Ishikawa (cell line): ENCODE measurements at regions not wholly inside any gene's neighbourhood (a gene's known extent, or its start where the extent isn't known, plus 50 kb on each side); places are given as distances from the start of the nearest gene placed in this dataset.

Experiments
- CEBPB ChIP-seq: IDR thresholded peaks from 2 replicates; pipeline ENCODE4 v1.6.1; 2012
- CREB1 ChIP-seq: IDR thresholded peaks from 2 replicates; pipeline ENCODE4 v1.6.1; 2012; ENCODE audit warnings: low read depth
- EGR1 ChIP-seq: IDR thresholded peaks from 2 replicates; pipeline ENCODE4 v1.6.1; 2012
- EP300 ChIP-seq: IDR thresholded peaks from 2 replicates; pipeline ENCODE4 v1.6.1; 2012; ENCODE audit warnings: borderline replicate concordance
- FOXM1 ChIP-seq: IDR thresholded peaks from 2 replicates; pipeline ENCODE4 v1.6.1; 2012; ENCODE audit warnings: low read depth, borderline replicate concordance
- NFIC ChIP-seq: IDR thresholded peaks from 2 replicates; pipeline ENCODE4 v1.6.1; 2012
- RAD21 ChIP-seq: IDR thresholded peaks from 2 replicates; pipeline ENCODE4 v1.6.1; 2012; ENCODE audit warnings: low read depth
- TAF1 ChIP-seq: IDR thresholded peaks from 2 replicates; pipeline ENCODE4 v1.6.1; 2012; ENCODE audit warnings: low read depth, mild to moderate bottlenecking
- TCF12 ChIP-seq: IDR thresholded peaks from 2 replicates; pipeline ENCODE4 v1.6.1; 2012; ENCODE audit warnings: low read depth
- TEAD4 ChIP-seq: IDR thresholded peaks from 2 replicates; pipeline ENCODE4 v1.6.1; 2012
- YY1 ChIP-seq: IDR thresholded peaks from 2 replicates; pipeline ENCODE4 v1.6.1; 2012; ENCODE audit warnings: low read depth
- ZBTB7A ChIP-seq: IDR thresholded peaks from 2 replicates; pipeline ENCODE4 v1.6.1; 2012; ENCODE audit warnings: low read depth
- TF ChIP-seq, protein P1 (sequence below): IDR thresholded peaks from 2 replicates; pipeline ENCODE4 v1.6.1; 2012
- TF ChIP-seq, protein P2 (sequence below): IDR thresholded peaks from 2 replicates; pipeline ENCODE4 v1.6.1; 2012; ENCODE audit warnings: low read depth, mild to moderate bottlenecking
- TF ChIP-seq, protein P3 (sequence below): IDR thresholded peaks from 2 replicates; pipeline ENCODE4 v1.6.1; 2012

DNA sequence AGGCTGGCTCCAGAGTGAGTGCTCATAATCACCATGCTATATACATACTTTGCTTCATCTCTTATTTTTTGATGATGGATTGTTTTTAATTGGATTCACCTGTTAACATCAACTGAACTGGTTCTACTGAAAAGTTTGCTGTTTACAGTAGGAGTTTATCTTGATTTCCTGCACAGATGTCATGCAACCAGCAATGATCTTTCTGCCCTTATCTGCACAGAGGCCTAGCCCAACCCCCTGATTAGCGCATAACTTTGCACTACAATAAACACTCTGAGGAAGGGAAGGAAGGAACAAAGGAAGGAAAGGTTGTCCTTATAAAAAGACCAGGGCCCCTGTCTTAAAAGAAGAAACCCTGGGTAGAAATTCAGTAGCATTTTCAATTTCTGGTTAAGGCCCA lies 152.9 kb downstream of the RGS9 start:
- TF ChIP-seq EP300 (no peak), CREB1 (no peak), ZBTB7A (no peak), FOXM1 (no peak)
- TF ChIP-seq, protein P1, sequence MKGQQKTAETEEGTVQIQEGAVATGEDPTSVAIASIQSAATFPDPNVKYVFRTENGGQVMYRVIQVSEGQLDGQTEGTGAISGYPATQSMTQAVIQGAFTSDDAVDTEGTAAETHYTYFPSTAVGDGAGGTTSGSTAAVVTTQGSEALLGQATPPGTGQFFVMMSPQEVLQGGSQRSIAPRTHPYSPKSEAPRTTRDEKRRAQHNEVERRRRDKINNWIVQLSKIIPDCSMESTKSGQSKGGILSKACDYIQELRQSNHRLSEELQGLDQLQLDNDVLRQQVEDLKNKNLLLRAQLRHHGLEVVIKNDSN, result no peak

DNA sequence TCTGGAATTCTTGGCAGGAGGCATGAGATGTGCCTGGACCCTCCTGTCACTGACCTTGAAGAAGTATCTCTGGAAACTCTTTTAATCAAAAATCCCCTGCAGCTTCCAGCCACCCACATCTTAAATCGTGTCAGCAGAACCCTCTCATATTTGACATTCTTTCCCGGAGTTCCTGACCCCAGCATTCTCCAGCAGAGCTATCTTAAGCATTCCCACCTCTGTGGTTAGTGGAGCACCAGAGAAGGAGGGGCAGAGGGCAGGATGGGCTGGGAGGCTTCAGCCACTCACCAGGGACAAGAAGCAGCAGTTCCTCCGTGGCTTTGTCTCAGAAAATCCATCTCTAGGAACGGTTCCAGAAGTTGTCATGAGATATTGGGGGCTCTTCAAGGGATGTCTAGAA lies 149.9 kb downstream of the RGS9 start:
- TF ChIP-seq TCF12, result no peak
- TF ChIP-seq, protein P2, sequence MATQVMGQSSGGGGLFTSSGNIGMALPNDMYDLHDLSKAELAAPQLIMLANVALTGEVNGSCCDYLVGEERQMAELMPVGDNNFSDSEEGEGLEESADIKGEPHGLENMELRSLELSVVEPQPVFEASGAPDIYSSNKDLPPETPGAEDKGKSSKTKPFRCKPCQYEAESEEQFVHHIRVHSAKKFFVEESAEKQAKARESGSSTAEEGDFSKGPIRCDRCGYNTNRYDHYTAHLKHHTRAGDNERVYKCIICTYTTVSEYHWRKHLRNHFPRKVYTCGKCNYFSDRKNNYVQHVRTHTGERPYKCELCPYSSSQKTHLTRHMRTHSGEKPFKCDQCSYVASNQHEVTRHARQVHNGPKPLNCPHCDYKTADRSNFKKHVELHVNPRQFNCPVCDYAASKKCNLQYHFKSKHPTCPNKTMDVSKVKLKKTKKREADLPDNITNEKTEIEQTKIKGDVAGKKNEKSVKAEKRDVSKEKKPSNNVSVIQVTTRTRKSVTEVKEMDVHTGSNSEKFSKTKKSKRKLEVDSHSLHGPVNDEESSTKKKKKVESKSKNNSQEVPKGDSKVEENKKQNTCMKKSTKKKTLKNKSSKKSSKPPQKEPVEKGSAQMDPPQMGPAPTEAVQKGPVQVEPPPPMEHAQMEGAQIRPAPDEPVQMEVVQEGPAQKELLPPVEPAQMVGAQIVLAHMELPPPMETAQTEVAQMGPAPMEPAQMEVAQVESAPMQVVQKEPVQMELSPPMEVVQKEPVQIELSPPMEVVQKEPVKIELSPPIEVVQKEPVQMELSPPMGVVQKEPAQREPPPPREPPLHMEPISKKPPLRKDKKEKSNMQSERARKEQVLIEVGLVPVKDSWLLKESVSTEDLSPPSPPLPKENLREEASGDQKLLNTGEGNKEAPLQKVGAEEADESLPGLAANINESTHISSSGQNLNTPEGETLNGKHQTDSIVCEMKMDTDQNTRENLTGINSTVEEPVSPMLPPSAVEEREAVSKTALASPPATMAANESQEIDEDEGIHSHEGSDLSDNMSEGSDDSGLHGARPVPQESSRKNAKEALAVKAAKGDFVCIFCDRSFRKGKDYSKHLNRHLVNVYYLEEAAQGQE, result no peak
- no peak for TF ChIP-seq YY1
- no peak for TF ChIP-seq RAD21
- TF ChIP-seq NFIC, result no peak
- no peak for TF ChIP-seq TEAD4
- TF ChIP-seq, protein P1, result no peak
- TF ChIP-seq CREB1, result no peak
- no peak for TF ChIP-seq EGR1
- no peak for TF ChIP-seq FOXM1
- no peak for TF ChIP-seq EP300
- TF ChIP-seq TAF1, result no peak
- no peak for TF ChIP-seq ZBTB7A
- TF ChIP-seq, protein P3, sequence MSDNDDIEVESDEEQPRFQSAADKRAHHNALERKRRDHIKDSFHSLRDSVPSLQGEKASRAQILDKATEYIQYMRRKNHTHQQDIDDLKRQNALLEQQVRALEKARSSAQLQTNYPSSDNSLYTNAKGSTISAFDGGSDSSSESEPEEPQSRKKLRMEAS, result no peak
- no peak for TF ChIP-seq CEBPB

DNA sequence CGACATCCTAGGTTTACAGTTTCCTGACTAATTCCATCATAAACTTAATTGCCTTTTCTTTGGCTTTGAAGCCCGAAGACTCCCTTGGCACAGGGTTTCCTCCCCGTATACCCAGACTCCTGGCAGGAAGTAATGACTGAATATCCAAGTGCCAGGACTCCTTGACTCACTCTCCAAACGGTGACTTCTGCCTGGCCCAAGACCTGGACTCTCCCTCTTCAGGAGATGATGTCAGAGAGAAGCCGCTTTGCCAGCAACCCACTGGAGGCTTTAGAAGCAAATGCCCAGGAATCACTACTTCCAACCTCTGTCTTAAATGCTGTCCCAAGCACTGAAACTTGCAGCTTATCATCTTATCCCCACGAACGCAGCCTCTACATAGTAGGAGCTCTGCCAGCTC lies 146.5 kb downstream of the RGS9 start:
- TF ChIP-seq ZBTB7A (no peak), TAF1 (no peak), FOXM1 (no peak), CEBPB (no peak), EP300 (no peak), NFIC (no peak), CREB1 (no peak), TCF12 (no peak), YY1 (no peak), EGR1 (no peak), TEAD4 (no peak), RAD21 (no peak)
- TF ChIP-seq, protein P3, result no peak
- TF ChIP-seq, protein P1, result no peak
- TF ChIP-seq, protein P2, result no peak

DNA sequence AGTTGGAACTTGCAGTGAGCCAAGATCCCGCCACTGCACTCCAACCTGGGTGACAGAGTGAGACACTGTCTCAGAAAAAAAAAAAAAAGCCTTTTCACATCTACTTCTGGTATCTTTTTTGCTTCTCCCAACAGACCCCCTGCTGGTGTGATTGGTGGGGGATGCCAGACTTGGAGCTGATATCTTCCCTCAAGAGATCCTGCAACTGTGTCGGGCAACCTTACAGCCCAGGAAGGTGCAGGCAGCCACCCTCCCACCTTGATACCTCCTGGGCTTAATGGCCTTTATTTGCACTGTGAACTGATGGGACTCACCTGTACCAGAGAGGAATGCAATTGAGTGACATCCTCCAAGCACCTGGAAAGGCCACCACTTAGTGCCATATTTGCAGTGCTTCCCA lies 142.3 kb downstream of the RGS9 start:
- TF ChIP-seq, protein P3, result no peak
- no peak for TF ChIP-seq RAD21
- no peak for TF ChIP-seq CREB1
- no peak for TF ChIP-seq TCF12
- TF ChIP-seq ZBTB7A, result no peak
- TF ChIP-seq CEBPB, result no peak
- no peak for TF ChIP-seq TAF1
- TF ChIP-seq EGR1, result no peak
- TF ChIP-seq TEAD4, result no peak
- no peak for TF ChIP-seq EP300
- no peak for TF ChIP-seq YY1
- TF ChIP-seq FOXM1, result no peak
- no peak for TF ChIP-seq NFIC
- TF ChIP-seq, protein P1, result no peak

DNA sequence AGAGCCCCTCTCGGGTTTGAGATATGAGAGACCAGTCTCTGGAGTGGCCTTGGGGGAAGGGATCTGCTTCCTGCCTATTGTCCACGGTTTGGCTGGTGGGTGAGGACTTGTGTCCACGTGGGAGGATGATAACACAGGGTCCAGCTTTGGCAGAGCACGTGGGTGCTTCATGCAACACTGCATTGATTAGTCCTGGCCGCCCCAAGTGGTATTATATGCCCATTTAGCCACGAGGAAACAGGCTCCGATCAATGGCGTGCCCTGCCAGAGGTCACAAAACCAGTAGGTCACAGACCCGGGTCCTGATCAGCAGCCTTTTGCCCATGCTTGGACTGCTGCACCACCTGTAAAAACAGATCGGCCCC lies 141.6 kb downstream of the RGS9 start:
- TF ChIP-seq, protein P3, result no peak
- TF ChIP-seq TCF12 (no peak), EP300 (no peak), CREB1 (no peak), TEAD4 (no peak)
- TF ChIP-seq, protein P2, result no peak
